ENCODE measurements at regions not wholly inside any gene's neighbourhood (a gene's known extent, or its start where the extent isn't known, plus 50 kb on each side); places are given as distances from the start of the nearest gene placed in this dataset.

DNA sequence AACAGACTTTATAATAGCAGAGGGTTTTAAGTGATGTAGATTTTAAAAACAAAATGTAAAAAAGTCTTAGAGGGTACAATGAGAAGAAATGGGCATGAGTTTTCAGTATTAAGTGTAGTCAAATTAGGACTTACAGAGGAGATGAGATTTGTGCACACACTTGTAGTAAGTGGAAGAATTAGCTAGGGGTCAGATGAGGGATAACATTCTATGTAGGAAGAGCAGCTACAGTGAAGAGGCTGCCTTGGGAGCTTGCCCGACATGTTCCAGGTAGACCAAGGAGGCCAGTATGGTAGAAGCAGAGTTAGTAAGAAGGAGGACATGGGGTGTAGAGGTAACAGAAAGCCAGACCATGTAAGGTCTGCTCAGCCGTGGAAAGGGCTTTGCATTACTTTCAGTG is 189.2 kb upstream of the DSEL start:
- Histone ChIP-seq H3K9ac (no peak overlapping the region), H3K27ac (no peak overlapping the region), H3K27me3 (ENCODE audit: control insufficient read depth, insufficient read depth, low read length) (no peaks in the 10 kb centered on the region), H3K4me3 (ENCODE audit: low read depth, low read length) (no peak overlapping the region), H3K36me3 (ENCODE audit: control insufficient read depth, insufficient read depth, low read length) (no peaks in the 10 kb centered on the region), H3K4me1 (no peaks in the 10 kb centered on the region), H3K9me3 (ENCODE audit: control insufficient read depth, low read length) (no peaks in the 10 kb centered on the region), H2AFZ (no peak overlapping the region), H3K79me2 (no peaks in the 10 kb centered on the region), H3K4me2 (ENCODE audit: low read length) (no peak overlapping the region)
- no peak for TF ChIP-seq CTCF (IDR thresholded peaks at IDR 0.05)

- Histone ChIP-seq H3K27ac (no peak overlapping the region), H3K9ac (no peak overlapping the region), H3K36me3 (ENCODE audit: control insufficient read depth, insufficient read depth, low read length) (no peaks in the 10 kb centered on the region), H3K27me3 (ENCODE audit: control insufficient read depth, insufficient read depth, low read length) (no peaks in the 10 kb centered on the region), H3K4me3 (ENCODE audit: low read depth, low read length) (no peak overlapping the region), H3K79me2 (no peaks in the 10 kb centered on the region), H3K9me3 (ENCODE audit: control insufficient read depth, low read length) (no peaks in the 10 kb centered on the region), H2AFZ (no peak overlapping the region), H3K4me2 (ENCODE audit: low read length) (no peak overlapping the region), H3K4me1 (no peaks in the 10 kb centered on the region)
- TF ChIP-seq CTCF (IDR thresholded peaks at IDR 0.05), result no peak
These were observed 179.2 kb upstream of the DSEL start for GRCh38 chr18:67695684-67696083.

GRCh38 chr18:67694787-67695186 is 178.3 kb upstream of the DSEL start:
- Histone ChIP-seq H3K4me3 (ENCODE audit: low read depth, low read length) (no peak overlapping the region), H3K79me2 (no peaks in the 10 kb centered on the region), H3K9ac (no peak overlapping the region), H3K27me3 (ENCODE audit: control insufficient read depth, insufficient read depth, low read length) (no peaks in the 10 kb centered on the region), H3K9me3 (ENCODE audit: control insufficient read depth, low read length) (no peaks in the 10 kb centered on the region), H3K27ac (no peak overlapping the region), H3K36me3 (ENCODE audit: control insufficient read depth, insufficient read depth, low read length) (no peaks in the 10 kb centered on the region), H3K4me2 (ENCODE audit: low read length) (no peak overlapping the region), H2AFZ (no peak overlapping the region), H3K4me1 (no peaks in the 10 kb centered on the region)
- no peak for TF ChIP-seq CTCF (IDR thresholded peaks at IDR 0.05)

- H3K4me2 ChIP-seq (ENCODE audit: low read length), result no peak overlapping the region
- no peak overlapping the region for H3K9ac ChIP-seq
- H3K4me1 ChIP-seq, result no peaks in the 10 kb centered on the region
- no peaks in the 10 kb centered on the region for H3K79me2 ChIP-seq
- no peaks in the 10 kb centered on the region for H3K36me3 ChIP-seq (ENCODE audit: control insufficient read depth, insufficient read depth, low read length)
- H3K4me3 ChIP-seq (ENCODE audit: low read depth, low read length), result no peak overlapping the region
- no peaks in the 10 kb centered on the region for H3K27me3 ChIP-seq (ENCODE audit: control insufficient read depth, insufficient read depth, low read length)
- no peak overlapping the region for H2AFZ ChIP-seq
- no peak for TF ChIP-seq CTCF (IDR thresholded peaks at IDR 0.05)
- H3K9me3 ChIP-seq (ENCODE audit: control insufficient read depth, low read length), result no peaks in the 10 kb centered on the region
- H3K27ac ChIP-seq, result no peak overlapping the region
These were observed 176.3 kb upstream of the DSEL start for GRCh38 chr18:67692811-67693210.

GRCh38 chr18:67682516-67682915 is 166.0 kb upstream of the DSEL start:
- no peaks in the 10 kb centered on the region for H3K36me3 ChIP-seq (ENCODE audit: control insufficient read depth, insufficient read depth, low read length)
- no peak overlapping the region for H3K27ac ChIP-seq
- no peaks in the 10 kb centered on the region for H3K79me2 ChIP-seq
- TF ChIP-seq CTCF (IDR thresholded peaks at IDR 0.05), result no peak
- H3K4me1 ChIP-seq, result no peaks in the 10 kb centered on the region
- no peaks in the 10 kb centered on the region for H3K9me3 ChIP-seq (ENCODE audit: control insufficient read depth, low read length)
- H3K27me3 ChIP-seq (ENCODE audit: control insufficient read depth, insufficient read depth, low read length), result no peaks in the 10 kb centered on the region
- H3K4me2 ChIP-seq (ENCODE audit: low read length), result no peak overlapping the region
- no peak overlapping the region for H2AFZ ChIP-seq
- no peak overlapping the region for H3K9ac ChIP-seq
- H3K4me3 ChIP-seq (ENCODE audit: low read depth, low read length), result no peak overlapping the region

Measured in parathyroid adenoma (tissue), 2 donors.